Esophagus muscularis mucosa (tissue), 4 donors: ENCODE measurements at regions not wholly inside any gene's neighbourhood (a gene's known extent, or its start where the extent isn't known, plus 50 kb on each side); places are given as distances from the start of the nearest gene placed in this dataset.
A peak's percentile ranks its signal among the peaks of the same experiment; 100 is the strongest.

ENCODE experiments used
- CTCF ChIP-seq, 3 experiments: fragments of 200-600 bp in 2 of 3; fragments of 450-650 bp in 1 of 3; sonication (generic) in 2 of 3; IDR thresholded peaks; one replicate each; pipeline ENCODE4 v1.5.1; 2017 to 2019; ENCODE audit warnings: antibody characterized with exemption in 3 of 3, mild to moderate bottlenecking in 2 of 3, moderate library complexity in 1 of 3
- EP300 ChIP-seq: sonication (generic); formaldehyde crosslinking; IDR thresholded peaks from one replicate; pipeline ENCODE4 v1.6.1; 2017; ENCODE audit warnings: antibody characterized with exemption
- POLR2A ChIP-seq: fragments of 450-650 bp; IDR thresholded peaks from one replicate; pipeline ENCODE4 v1.6.1; 2017; ENCODE audit warnings: antibody characterized with exemption, moderate library complexity, mild to moderate bottlenecking, low read depth

- no peak for TF ChIP-seq POLR2A
- peak in 1 of 3 experiments; percentile 23 for TF ChIP-seq CTCF (IDR thresholded peaks at IDR 0.05)
- no peak for TF ChIP-seq EP300
Observed at GRCh38 chr4:147094238-147094637, 148.6 kb upstream of the TTC29 start.
